Adipocyte (in vitro differentiated cells): ENCODE measurements at regions not wholly inside any gene's neighbourhood (a gene's known extent, or its start where the extent isn't known, plus 50 kb on each side); places are given as distances from the start of the nearest gene placed in this dataset.

Experiments
- DNase-seq: peaks from one replicate; pipeline ENCODE4 v3.0.0-alpha.2; 2015; ENCODE audit warnings: low read depth
- H3K27me3 ChIP-seq: replicated peaks from 2 replicates; pipeline ENCODE4 v1.7.0; 2013; ENCODE audit warnings: mild to moderate bottlenecking, low read length, moderate library complexity; ENCODE audit not compliant: control insufficient read depth, insufficient read depth
- H3K36me3 ChIP-seq: 2 replicates; pipeline ENCODE4 v1.7.0; 2013; ENCODE audit warnings: low read length, mild to moderate bottlenecking, moderate library complexity; ENCODE audit not compliant: control insufficient read depth, insufficient read depth, severe bottlenecking
- H3K4me1 ChIP-seq: 2 replicates; pipeline ENCODE4 v1.7.0; 2013; ENCODE audit warnings: mild to moderate bottlenecking, low read length, moderate library complexity; ENCODE audit not compliant: control insufficient read depth, insufficient read depth
- H3K4me3 ChIP-seq: 2 replicates; pipeline ENCODE4 v1.7.0; 2013; ENCODE audit warnings: mild to moderate bottlenecking, low read length, moderate library complexity
- H3K9ac ChIP-seq: 2 replicates; pipeline ENCODE4 v1.7.0; 2013; ENCODE audit warnings: mild to moderate bottlenecking, low read length, moderate library complexity
- H3K9me3 ChIP-seq: 2 replicates; pipeline ENCODE4 v1.7.0; 2013; ENCODE audit warnings: mild to moderate bottlenecking, low read length, moderate library complexity; ENCODE audit not compliant: control insufficient read depth

GRCh38 chr18:26794230-26795101 is 71.0 kb downstream of the AQP4 start:
- Histone ChIP-seq H3K4me3 (no peak overlapping the region), H3K9ac (no peak overlapping the region)
- no peak for DNase-seq

GRCh38 chr18:26792661-26793060 is 72.8 kb downstream of the AQP4 start:
- Histone ChIP-seq H3K9ac (no peak overlapping the region), H3K4me3 (no peak overlapping the region), H3K9me3 (no peaks in the 10 kb centered on the region), H3K4me1 (no peaks in the 10 kb centered on the region), H3K36me3 (no peaks in the 10 kb centered on the region), H3K27me3 (no peaks in the 10 kb centered on the region)
- no peak for DNase-seq

More at GRCh38 chr18:26794230-26795101, 71.0 kb downstream of the AQP4 start:
- Histone ChIP-seq H3K27me3 (no peaks in the 10 kb centered on the region), H3K9me3 (no peaks in the 10 kb centered on the region), H3K4me1 (no peaks in the 10 kb centered on the region), H3K36me3 (no peaks in the 10 kb centered on the region)

GRCh38 chr18:26791676-26792075 is 73.8 kb downstream of the AQP4 start:
- Histone ChIP-seq H3K9me3 (no peaks in the 10 kb centered on the region), H3K4me1 (no peaks in the 10 kb centered on the region), H3K27me3 (no peaks in the 10 kb centered on the region), H3K9ac (no peak overlapping the region), H3K36me3 (no peaks in the 10 kb centered on the region), H3K4me3 (no peak overlapping the region)
- no peak for DNase-seq

GRCh38 chr18:26784599-26784998 is 80.9 kb downstream of the AQP4 start:
- no peaks in the 10 kb centered on the region for H3K36me3 ChIP-seq
- H3K27me3 ChIP-seq: peaks cover 8% of the 10 kb centered on the region
- no peak overlapping the region for H3K4me3 ChIP-seq
- H3K9me3 ChIP-seq: no peaks in the 10 kb centered on the region
- DNase-seq: no peak
- H3K9ac ChIP-seq: no peak overlapping the region
- no peaks in the 10 kb centered on the region for H3K4me1 ChIP-seq

GRCh38 chr18:26783170-26783569 is 82.3 kb downstream of the AQP4 start:
- Histone ChIP-seq H3K4me3 (no peak overlapping the region), H3K27me3 (peaks cover 16% of the 10 kb centered on the region), H3K4me1 (no peaks in the 10 kb centered on the region), H3K36me3 (no peaks in the 10 kb centered on the region), H3K9me3 (no peaks in the 10 kb centered on the region), H3K9ac (no peak overlapping the region)
- no peak for DNase-seq

GRCh38 chr18:26780520-26781325 is 84.8 kb downstream of the AQP4 start:
- no peak overlapping the region for H3K9ac ChIP-seq
- peaks cover 17% of the 10 kb centered on the region for H3K27me3 ChIP-seq
- no peaks in the 10 kb centered on the region for H3K36me3 ChIP-seq
- peaks cover 6% of the 10 kb centered on the region for H3K4me1 ChIP-seq
- DNase-seq: no peak
- H3K4me3 ChIP-seq: no peak overlapping the region
- H3K9me3 ChIP-seq: no peaks in the 10 kb centered on the region

GRCh38 chr18:26778054-26778393 is 87.5 kb downstream of the AQP4 start:
- no peak overlapping the region for H3K4me3 ChIP-seq
- H3K9ac ChIP-seq: no peak overlapping the region
- no peak for DNase-seq

GRCh38 chr18:26777351-26778053 is 88.0 kb downstream of the AQP4 start:
- no peak for DNase-seq
- H3K36me3 ChIP-seq: no peaks in the 10 kb centered on the region
- no peak overlapping the region for H3K4me3 ChIP-seq
- H3K9me3 ChIP-seq: no peaks in the 10 kb centered on the region
- peaks cover 17% of the 10 kb centered on the region for H3K27me3 ChIP-seq
- H3K4me1 ChIP-seq: peaks cover 6% of the 10 kb centered on the region
- no peak overlapping the region for H3K9ac ChIP-seq

More at GRCh38 chr18:26778054-26778393, 87.5 kb downstream of the AQP4 start:
- Histone ChIP-seq H3K27me3 (peaks cover 17% of the 10 kb centered on the region), H3K36me3 (no peaks in the 10 kb centered on the region), H3K4me1 (peaks cover 6% of the 10 kb centered on the region), H3K9me3 (no peaks in the 10 kb centered on the region)

- H3K9me3 ChIP-seq: no peaks in the 10 kb centered on the region
- H3K4me1 ChIP-seq: peaks cover 6% of the 10 kb centered on the region
- H3K9ac ChIP-seq: no peak overlapping the region
- DNase-seq: no peak
- H3K36me3 ChIP-seq: no peaks in the 10 kb centered on the region
- peaks cover 9% of the 10 kb centered on the region for H3K27me3 ChIP-seq
- no peak overlapping the region for H3K4me3 ChIP-seq
Measured at GRCh38 chr18:26772691-26773090, 92.8 kb downstream of the AQP4 start.

- peak; percentile 1 for DNase-seq
- H3K27me3 ChIP-seq: peaks cover 9% of the 10 kb centered on the region
- peaks cover 6% of the 10 kb centered on the region for H3K9me3 ChIP-seq
- no peaks in the 10 kb centered on the region for H3K36me3 ChIP-seq
- no peak overlapping the region for H3K9ac ChIP-seq
- peaks cover 2% of the 10 kb centered on the region for H3K4me1 ChIP-seq
- H3K4me3 ChIP-seq: no peak overlapping the region
Measured at GRCh38 chr18:26771524-26771923, 94.0 kb downstream of the AQP4 start.

- Histone ChIP-seq H3K9me3 (peaks cover 6% of the 10 kb centered on the region), H3K36me3 (no peaks in the 10 kb centered on the region), H3K27me3 (peaks cover 9% of the 10 kb centered on the region), H3K4me1 (no peaks in the 10 kb centered on the region), H3K4me3 (no peak overlapping the region), H3K9ac (no peak overlapping the region)
- DNase-seq: no peak
Measured at GRCh38 chr18:26768385-26768784, 97.1 kb downstream of the AQP4 start.
